IPS DF 6.9 (cell line): ENCODE measurements at regions not wholly inside any gene's neighbourhood (a gene's known extent, or its start where the extent isn't known, plus 50 kb on each side); places are given as distances from the start of the nearest gene placed in this dataset.
"Not testable (repeated sequence)": the region's sequence is repeated elsewhere in the genome, so short reads cannot be mapped to it uniquely, and the experiment has no call there.

Experiments used
- DNase-seq: peaks from one replicate; pipeline ENCODE4 v3.0.0-alpha.2; 2013; ENCODE audit warnings: low read depth, low spot score
- H3K27ac ChIP-seq: one replicate; pipeline ENCODE4 v1.5.1; 2013; ENCODE audit warnings: low read length, control low read depth
- H3K27me3 ChIP-seq: 2 replicates; pipeline ENCODE4 v1.6.1; 2013; ENCODE audit warnings: mild to moderate bottlenecking, low read length; ENCODE audit not compliant: control insufficient read depth, insufficient read depth
- H3K36me3 ChIP-seq: 2 replicates; pipeline ENCODE4 v1.6.1; 2013; ENCODE audit warnings: low read length; ENCODE audit not compliant: control insufficient read depth, insufficient read depth
- H3K4me1 ChIP-seq: 2 replicates; pipeline ENCODE4 v1.6.1; 2013; ENCODE audit warnings: low read length; ENCODE audit not compliant: control insufficient read depth, insufficient read depth
- H3K4me3 ChIP-seq: 2 replicates; pipeline ENCODE4 v1.5.1; 2013; ENCODE audit warnings: mild to moderate bottlenecking, low read length
- H3K9me3 ChIP-seq: 2 replicates; pipeline ENCODE4 v1.6.1; 2013; ENCODE audit warnings: low read length, inconsistent platforms; ENCODE audit not compliant: control insufficient read depth, insufficient read depth
- WGBS: extraction: QIAGEN DNeasy Blood & Tissue Kit; methylation state at CpG from one replicate; pipeline ENCODE4 v1.1.7; 2013; ENCODE audit warnings: mixed read lengths, missing lambda C conversion rate; ENCODE audit not compliant: insufficient read length, insufficient coverage; 5-methylcytosine and 5-hydroxymethylcytosine counted together

GRCh38 chr12:72197790-72198189 lies 74.4 kb upstream of the TRHDE start:
- H3K27me3 ChIP-seq, result no peaks in the 10 kb centered on the region
- H3K4me1 ChIP-seq, result no peaks in the 10 kb centered on the region
- H3K36me3 ChIP-seq, result no peaks in the 10 kb centered on the region
- WGBS, result no CpG with 5 or more reads among the region's 1 CpG
- no peaks in the 10 kb centered on the region for H3K9me3 ChIP-seq
- DNase-seq, result no peak
- H3K27ac ChIP-seq, result no peak overlapping the region
- H3K4me3 ChIP-seq, result no peak overlapping the region

- H3K4me3 ChIP-seq, result no peak overlapping the region
- DNase-seq, result no peak
- H3K9me3 ChIP-seq, result no peaks in the 10 kb centered on the region
- no peaks in the 10 kb centered on the region; the same call in 1 of the 2 replicates for H3K4me1 ChIP-seq
- no peaks in the 10 kb centered on the region for H3K27me3 ChIP-seq
- WGBS, result no CpG with 5 or more reads among the region's 1 CpG
- H3K36me3 ChIP-seq, result no peaks in the 10 kb centered on the region
- no peak overlapping the region for H3K27ac ChIP-seq
Observed at GRCh38 chr12:72201457-72201856, 70.7 kb upstream of the TRHDE start.

GRCh38 chr12:72203764-72204335 lies 68.3 kb upstream of the TRHDE start:
- H3K27ac ChIP-seq, result no peak overlapping the region
- 100% methylated on average over 1 of the region's 5 CpGs for WGBS
- no peak for DNase-seq
- no peak overlapping the region for H3K4me3 ChIP-seq
- H3K9me3 ChIP-seq, result no peaks in the 10 kb centered on the region
- no peaks in the 10 kb centered on the region for H3K27me3 ChIP-seq
- H3K36me3 ChIP-seq, result no peaks in the 10 kb centered on the region
- peaks cover 2% of the 10 kb centered on the region for H3K4me1 ChIP-seq

- no peak overlapping the region for H3K27ac ChIP-seq
- H3K36me3 ChIP-seq, result no peaks in the 10 kb centered on the region
- no peaks in the 10 kb centered on the region for H3K27me3 ChIP-seq
- H3K4me1 ChIP-seq, result peaks cover 5% of the 10 kb centered on the region
- DNase-seq, result no peak
- no peaks in the 10 kb centered on the region for H3K9me3 ChIP-seq
- H3K4me3 ChIP-seq, result no peak overlapping the region
Observed at GRCh38 chr12:72207079-72207478, 65.1 kb upstream of the TRHDE start.

GRCh38 chr12:72207486-72208409 lies 64.4 kb upstream of the TRHDE start:
- 100% methylated on average over 1 of the region's 7 CpGs for WGBS
- no peak for DNase-seq

GRCh38 chr12:72209086-72209485 lies 63.1 kb upstream of the TRHDE start:
- H3K4me3 ChIP-seq, result no peak overlapping the region
- no peaks in the 10 kb centered on the region for H3K9me3 ChIP-seq
- no CpG with 5 or more reads among the region's 2 CpGs for WGBS

More at GRCh38 chr12:72207486-72208409, 64.4 kb upstream of the TRHDE start:
- Histone ChIP-seq H3K36me3 (no peaks in the 10 kb centered on the region), H3K27ac (no peak overlapping the region), H3K4me3 (no peak overlapping the region), H3K27me3 (no peaks in the 10 kb centered on the region), H3K4me1 (peaks cover 5% of the 10 kb centered on the region), H3K9me3 (no peaks in the 10 kb centered on the region)

GRCh38 chr12:72214163-72214562 lies 58.0 kb upstream of the TRHDE start:
- Histone ChIP-seq H3K4me1 (peaks cover 2% of the 10 kb centered on the region; the same call in 1 of the 2 replicates), H3K36me3 (no peaks in the 10 kb centered on the region), H3K27me3 (no peaks in the 10 kb centered on the region), H3K27ac (no peak overlapping the region), H3K9me3 (no peaks in the 10 kb centered on the region), H3K4me3 (no peak overlapping the region)
- WGBS, result no CpG with 5 or more reads among the region's 4 CpGs
- no peak for DNase-seq

More at GRCh38 chr12:72209086-72209485, 63.1 kb upstream of the TRHDE start:
- no peaks in the 10 kb centered on the region for H3K27me3 ChIP-seq
- no peaks in the 10 kb centered on the region for H3K36me3 ChIP-seq
- DNase-seq, result no peak
- no peak overlapping the region for H3K27ac ChIP-seq
- peaks cover 5% of the 10 kb centered on the region; the same call in 1 of the 2 replicates for H3K4me1 ChIP-seq

GRCh38 chr12:72215287-72215686 lies 56.9 kb upstream of the TRHDE start:
- H3K4me1 ChIP-seq, H3K27me3 ChIP-seq, H3K27ac ChIP-seq, H3K4me3 ChIP-seq, H3K36me3 ChIP-seq, H3K9me3 ChIP-seq: not testable (repeated sequence)
- no CpG with 5 or more reads among the region's 3 CpGs for WGBS
- DNase-seq, result peak; percentile 35

- DNase-seq, result no peak
- no peaks in the 10 kb centered on the region for H3K27me3 ChIP-seq
- no peaks in the 10 kb centered on the region for H3K36me3 ChIP-seq
- no peaks in the 10 kb centered on the region for H3K9me3 ChIP-seq
- no peaks in the 10 kb centered on the region for H3K4me1 ChIP-seq
- no peak overlapping the region for H3K27ac ChIP-seq
- H3K4me3 ChIP-seq, result no peak overlapping the region
Observed at GRCh38 chr12:72219937-72220336, 52.2 kb upstream of the TRHDE start.
